Lower leg skin (tissue), 3 donors: ENCODE measurements at regions not wholly inside any gene's neighbourhood (a gene's known extent, or its start where the extent isn't known, plus 50 kb on each side); places are given as distances from the start of the nearest gene placed in this dataset.

Source experiments
- POLR2A ChIP-seq, 2 donors: fragments of 450-650 bp; IDR thresholded peaks; one replicate each; pipeline ENCODE4 v1.6.1; 2016 to 2017; ENCODE audit warnings: antibody characterized with exemption in 2 of 2, mild to moderate bottlenecking in 1 of 2, moderate library complexity in 1 of 2
- TF ChIP-seq, protein P1 (sequence below), 3 donors: fragments of 450-650 bp; IDR thresholded peaks; one replicate each; pipeline ENCODE4 v1.5.1; 2016; ENCODE audit warnings: antibody characterized with exemption in 3 of 3, mild to moderate bottlenecking in 3 of 3, moderate library complexity in 2 of 3

DNA sequence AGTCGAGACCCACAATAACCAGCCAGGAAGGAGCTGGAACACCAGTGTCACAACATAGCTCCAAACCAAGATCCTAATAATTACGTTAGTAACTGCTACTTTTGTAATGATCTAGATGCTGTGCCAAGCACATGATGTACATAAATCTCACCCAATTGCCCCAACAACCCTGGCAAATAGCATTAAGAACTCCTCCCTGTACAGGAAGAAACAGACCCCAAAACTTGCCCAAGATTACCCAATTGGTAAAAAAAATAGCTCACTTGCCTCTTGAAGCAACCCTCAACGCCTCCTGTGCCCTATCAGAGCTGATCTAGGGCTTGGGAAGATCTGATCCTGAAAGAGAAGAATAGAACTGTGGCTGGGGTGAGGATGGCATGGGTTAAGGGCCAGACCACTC lies 628.7 kb upstream of the AUTS2 start:
- TF ChIP-seq, protein P1, sequence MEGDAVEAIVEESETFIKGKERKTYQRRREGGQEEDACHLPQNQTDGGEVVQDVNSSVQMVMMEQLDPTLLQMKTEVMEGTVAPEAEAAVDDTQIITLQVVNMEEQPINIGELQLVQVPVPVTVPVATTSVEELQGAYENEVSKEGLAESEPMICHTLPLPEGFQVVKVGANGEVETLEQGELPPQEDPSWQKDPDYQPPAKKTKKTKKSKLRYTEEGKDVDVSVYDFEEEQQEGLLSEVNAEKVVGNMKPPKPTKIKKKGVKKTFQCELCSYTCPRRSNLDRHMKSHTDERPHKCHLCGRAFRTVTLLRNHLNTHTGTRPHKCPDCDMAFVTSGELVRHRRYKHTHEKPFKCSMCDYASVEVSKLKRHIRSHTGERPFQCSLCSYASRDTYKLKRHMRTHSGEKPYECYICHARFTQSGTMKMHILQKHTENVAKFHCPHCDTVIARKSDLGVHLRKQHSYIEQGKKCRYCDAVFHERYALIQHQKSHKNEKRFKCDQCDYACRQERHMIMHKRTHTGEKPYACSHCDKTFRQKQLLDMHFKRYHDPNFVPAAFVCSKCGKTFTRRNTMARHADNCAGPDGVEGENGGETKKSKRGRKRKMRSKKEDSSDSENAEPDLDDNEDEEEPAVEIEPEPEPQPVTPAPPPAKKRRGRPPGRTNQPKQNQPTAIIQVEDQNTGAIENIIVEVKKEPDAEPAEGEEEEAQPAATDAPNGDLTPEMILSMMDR (IDR thresholded peaks at IDR 0.05): no peak
- no peak for TF ChIP-seq POLR2A (IDR thresholded peaks at IDR 0.05)
